ENCODE measurements at regions not wholly inside any gene's neighbourhood (a gene's known extent, or its start where the extent isn't known, plus 50 kb on each side); places are given as distances from the start of the nearest gene placed in this dataset.

DNA sequence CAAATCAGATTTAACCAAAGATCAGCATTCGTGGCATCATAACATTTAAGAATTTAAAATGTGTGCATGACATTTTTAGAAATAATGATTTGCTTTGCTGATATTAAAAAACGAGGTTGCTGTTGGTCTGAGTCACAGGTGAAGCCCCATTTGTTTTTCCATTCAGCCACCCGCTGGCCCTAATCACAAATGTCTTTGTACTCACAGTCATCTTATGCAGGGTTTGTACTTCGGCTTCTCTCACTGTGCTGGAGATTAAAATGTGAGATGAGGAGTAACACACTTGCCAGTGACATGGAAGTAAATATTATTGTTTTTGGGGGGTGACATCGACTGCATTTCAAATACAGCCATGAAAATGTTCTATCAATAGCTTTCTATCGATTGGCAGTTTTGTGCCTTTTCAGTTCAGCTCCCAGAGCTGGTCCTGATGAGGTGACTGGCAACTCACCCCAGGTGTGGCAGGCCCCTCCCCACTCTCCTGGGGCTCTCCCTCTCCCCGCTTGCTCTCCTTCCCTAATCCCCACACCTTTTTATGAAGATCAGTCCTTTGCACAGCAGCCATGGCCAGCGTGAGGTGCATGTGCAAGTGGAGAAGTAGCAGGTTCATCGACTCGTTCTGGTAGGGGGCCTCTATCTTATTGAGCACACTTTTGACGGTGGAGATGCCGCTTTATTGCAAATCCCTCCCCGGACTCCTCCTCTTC lies 58.8 kb upstream of the FUCA2 start:
- no peaks in the 10 kb centered on the region for H3K27me3 Mint-ChIP-seq
- TF ChIP-seq, protein P1, sequence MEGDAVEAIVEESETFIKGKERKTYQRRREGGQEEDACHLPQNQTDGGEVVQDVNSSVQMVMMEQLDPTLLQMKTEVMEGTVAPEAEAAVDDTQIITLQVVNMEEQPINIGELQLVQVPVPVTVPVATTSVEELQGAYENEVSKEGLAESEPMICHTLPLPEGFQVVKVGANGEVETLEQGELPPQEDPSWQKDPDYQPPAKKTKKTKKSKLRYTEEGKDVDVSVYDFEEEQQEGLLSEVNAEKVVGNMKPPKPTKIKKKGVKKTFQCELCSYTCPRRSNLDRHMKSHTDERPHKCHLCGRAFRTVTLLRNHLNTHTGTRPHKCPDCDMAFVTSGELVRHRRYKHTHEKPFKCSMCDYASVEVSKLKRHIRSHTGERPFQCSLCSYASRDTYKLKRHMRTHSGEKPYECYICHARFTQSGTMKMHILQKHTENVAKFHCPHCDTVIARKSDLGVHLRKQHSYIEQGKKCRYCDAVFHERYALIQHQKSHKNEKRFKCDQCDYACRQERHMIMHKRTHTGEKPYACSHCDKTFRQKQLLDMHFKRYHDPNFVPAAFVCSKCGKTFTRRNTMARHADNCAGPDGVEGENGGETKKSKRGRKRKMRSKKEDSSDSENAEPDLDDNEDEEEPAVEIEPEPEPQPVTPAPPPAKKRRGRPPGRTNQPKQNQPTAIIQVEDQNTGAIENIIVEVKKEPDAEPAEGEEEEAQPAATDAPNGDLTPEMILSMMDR (IDR thresholded peaks at IDR 0.05): no peak
- H3K4me1 Mint-ChIP-seq: peaks cover 14% of the 10 kb centered on the region
- H3K9me3 Mint-ChIP-seq: no peaks in the 10 kb centered on the region
- CTCF ChIA-PET: interaction anchor here (1.3 kb wide), 1 partner anchor 443 kb away, joined by 7 read pairs; no protein-coding TSS in a partner anchor
- POLR2A ChIA-PET: interaction anchor here (0.5 to 1.1 kb wide), 2 partner anchors 58 to 494 kb away, joined by 3 to 4 read pairs; no protein-coding TSS in a partner anchor
- H3K4me3 Mint-ChIP-seq: no peak overlapping the region
- no peak for ATAC-seq (ENCODE audit: low read depth)
- DNase-seq: no peak
- no peak overlapping the region for H3K27ac Mint-ChIP-seq
- H3K36me3 Mint-ChIP-seq (ENCODE audit: low read depth): no peaks in the 10 kb centered on the region
- intact Hi-C loops (cut with micrococcal nuclease): no loop called here

DNA sequence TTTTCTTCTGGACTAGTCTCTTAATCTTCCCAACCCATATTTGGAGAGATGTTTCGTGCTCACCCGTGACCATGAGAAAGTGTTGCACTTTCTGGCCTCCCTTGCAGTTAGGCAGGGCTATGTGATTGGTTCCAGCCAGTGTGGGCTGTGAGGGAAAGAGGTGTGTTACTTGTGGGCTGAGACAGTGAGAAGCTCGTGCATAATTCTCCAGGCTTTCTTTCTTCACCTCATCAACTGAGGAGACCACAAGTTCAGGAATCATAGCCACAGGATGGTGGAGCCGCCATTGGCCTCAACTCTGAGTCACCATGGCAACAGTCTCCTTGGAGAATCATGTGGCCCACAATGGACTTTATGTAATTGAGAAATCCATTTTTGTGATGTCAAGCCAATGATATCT lies 57.5 kb upstream of the FUCA2 start:
- ATAC-seq (ENCODE audit: low read depth) (no peak), DNase-seq (no peak)
- CTCF ChIA-PET: no interaction called here
- Mint-ChIP-seq H3K9me3 (no peaks in the 10 kb centered on the region), H3K27me3 (no peaks in the 10 kb centered on the region), H3K4me1 (peaks cover 14% of the 10 kb centered on the region), H3K27ac (no peak overlapping the region), H3K36me3 (ENCODE audit: low read depth) (no peaks in the 10 kb centered on the region), H3K4me3 (no peak overlapping the region)
- TF ChIP-seq, protein P1 (IDR thresholded peaks at IDR 0.05): no peak
- intact Hi-C loops (cut with micrococcal nuclease): loop anchor here (10.0 kb wide), 1 partner anchor 624 kb away; the partner anchor contains the start of gene HIVEP2
- POLR2A ChIA-PET: no interaction called here

DNA sequence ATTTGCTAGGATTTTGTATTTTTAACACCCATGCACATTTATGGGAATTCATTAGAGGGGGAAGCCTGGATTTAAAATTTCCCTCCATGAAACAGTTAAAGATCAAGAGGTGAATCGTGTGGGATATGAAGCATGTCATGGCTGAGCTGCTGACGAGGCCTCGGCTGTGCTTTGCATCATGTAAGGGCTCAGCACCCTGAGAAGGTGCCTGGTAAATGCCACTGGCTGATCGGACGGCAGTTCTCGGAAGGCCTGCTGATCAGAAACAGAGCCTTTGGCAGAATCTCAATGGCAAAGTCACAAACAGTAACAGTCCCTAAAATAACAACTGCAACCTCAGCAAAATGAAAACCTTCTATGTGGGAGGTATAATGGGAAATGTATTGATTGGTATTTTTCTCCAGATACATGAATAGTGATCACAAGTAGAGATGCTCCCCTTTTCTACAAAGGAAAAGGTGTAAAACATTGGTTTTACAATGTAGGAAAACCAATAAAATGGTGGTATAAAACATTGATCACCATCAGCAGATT lies 53.0 kb upstream of the FUCA2 start:
- Mint-ChIP-seq H3K4me3 (no peak overlapping the region), H3K27ac (no peak overlapping the region), H3K36me3 (ENCODE audit: low read depth) (no peaks in the 10 kb centered on the region), H3K27me3 (no peaks in the 10 kb centered on the region), H3K4me1 (peaks cover 14% of the 10 kb centered on the region), H3K9me3 (no peaks in the 10 kb centered on the region)
- intact Hi-C loops (cut with micrococcal nuclease): loop anchor here (10.0 kb wide), 1 partner anchor 620 kb away; the partner anchor contains the start of gene HIVEP2
- ChIA-PET POLR2A (no interaction called here), CTCF (no interaction called here)
- ATAC-seq (ENCODE audit: low read depth): no peak
- no peak for DNase-seq
- TF ChIP-seq, protein P1 (IDR thresholded peaks at IDR 0.05): no peak

DNA sequence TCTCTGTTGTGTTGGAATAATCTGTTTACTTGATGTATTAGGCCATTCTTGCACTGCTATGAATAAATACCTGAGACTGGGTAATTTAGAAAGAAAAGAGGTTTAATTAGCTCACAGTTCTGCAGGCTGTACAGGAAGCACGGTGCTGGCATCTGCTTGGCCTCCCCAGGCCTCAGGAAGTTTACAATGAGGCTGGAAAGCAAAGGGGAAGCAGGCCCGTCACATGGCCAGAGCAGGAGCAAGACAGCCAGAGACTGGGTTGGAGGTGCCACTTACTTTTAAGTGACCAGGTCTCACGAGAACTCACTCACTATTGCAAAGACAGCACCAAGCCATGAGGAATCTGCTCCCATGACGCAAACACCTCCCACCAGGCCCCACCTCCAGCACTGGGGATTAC lies 50.6 kb upstream of the FUCA2 start:
- ATAC-seq (ENCODE audit: low read depth) (no peak), DNase-seq (no peak)
- Mint-ChIP-seq H3K36me3 (ENCODE audit: low read depth) (no peaks in the 10 kb centered on the region), H3K27me3 (no peaks in the 10 kb centered on the region), H3K9me3 (no peaks in the 10 kb centered on the region), H3K4me3 (no peak overlapping the region), H3K27ac (no peak overlapping the region), H3K4me1 (peaks cover 9% of the 10 kb centered on the region)
- intact Hi-C loops (cut with micrococcal nuclease): loop anchor here (10.0 kb wide), 1 partner anchor 617 kb away; the partner anchor contains the start of gene HIVEP2
- TF ChIP-seq, protein P1 (IDR thresholded peaks at IDR 0.05): no peak
- ChIA-PET POLR2A (no interaction called here), CTCF (no interaction called here)

All from activated B cell treated with CpG ODN at 0.5 μM for 24 hours (primary cell).